KBM-7 (cell line): ENCODE measurements at regions not wholly inside any gene's neighbourhood (a gene's known extent, or its start where the extent isn't known, plus 50 kb on each side); places are given as distances from the start of the nearest gene placed in this dataset.
"Not testable (repeated sequence)": the region's sequence is repeated elsewhere in the genome, so short reads cannot be mapped to it uniquely, and the experiment has no call there.

Experiments
- DNase-seq: peaks from one replicate; pipeline ENCODE4 v3.0.0-alpha.2; 2015
- in situ Hi-C: fragments of 300-500 bp; cut with MboI; formaldehyde crosslinking; loops from 2 replicates; pipeline ENCODE4 v1.14.3; 2020; ENCODE audit warnings: low sequenced_read_pairs, low pct_unique_long_range_greater_than_20kb, mixed read lengths

- in situ Hi-C loops, result no loop called here
- DNase-seq, result no peak
Measured at GRCh38 chr2:236826606-236827156, 257.1 kb downstream of the ACKR3 start.

GRCh38 chr2:236827997-236828396 lies 257.7 kb upstream of the COPS8 start:
- DNase-seq, result no peak
- in situ Hi-C loops, result no loop called here

- in situ Hi-C loops, result no loop called here
- DNase-seq, result no peak
Measured at GRCh38 chr2:236828820-236829219, 256.9 kb upstream of the COPS8 start.

- DNase-seq, result no peak
- in situ Hi-C loops, result no loop called here
Measured at GRCh38 chr2:236830926-236831325, 254.8 kb upstream of the COPS8 start.

GRCh38 chr2:236831698-236832097 lies 254.0 kb upstream of the COPS8 start:
- no peak for DNase-seq
- in situ Hi-C loops, result no loop called here

- DNase-seq, result no peak
- in situ Hi-C loops, result no loop called here
Measured at GRCh38 chr2:236833501-236834073, 252.1 kb upstream of the COPS8 start.

- no peak for DNase-seq
- in situ Hi-C loops, result no loop called here
Measured at GRCh38 chr2:236834284-236834683, 251.4 kb upstream of the COPS8 start.

- no peak for DNase-seq
- in situ Hi-C loops, result no loop called here
Measured at GRCh38 chr2:236835307-236836024, 250.2 kb upstream of the COPS8 start.

- DNase-seq, in situ Hi-C loops: not testable (repeated sequence)
Measured at GRCh38 chr2:236836028-236836427, 249.7 kb upstream of the COPS8 start.

GRCh38 chr2:236840215-236840614 lies 245.5 kb upstream of the COPS8 start:
- in situ Hi-C loops, result no loop called here
- DNase-seq, result no peak

GRCh38 chr2:236840857-236841256 lies 244.8 kb upstream of the COPS8 start:
- DNase-seq, result no peak
- in situ Hi-C loops, result no loop called here

- in situ Hi-C loops, result no loop called here
- DNase-seq, result no peak
Measured at GRCh38 chr2:236841389-236841788, 244.3 kb upstream of the COPS8 start.

GRCh38 chr2:236843161-236843968 lies 242.3 kb upstream of the COPS8 start:
- in situ Hi-C loops, result no loop called here
- DNase-seq, result no peak

- in situ Hi-C loops, result no loop called here
- no peak for DNase-seq
Measured at GRCh38 chr2:236844711-236845110, 241.0 kb upstream of the COPS8 start.

GRCh38 chr2:236847023-236847422 lies 238.7 kb upstream of the COPS8 start:
- in situ Hi-C loops, result no loop called here

GRCh38 chr2:236847538-236848263 lies 238.0 kb upstream of the COPS8 start:
- DNase-seq, result no peak
- in situ Hi-C loops, result no loop called here

More at GRCh38 chr2:236847023-236847422, 238.7 kb upstream of the COPS8 start:
- no peak for DNase-seq

GRCh38 chr2:236848501-236848900 lies 237.2 kb upstream of the COPS8 start:
- no peak for DNase-seq
- in situ Hi-C loops, result no loop called here

- DNase-seq, result no peak
- in situ Hi-C loops, result no loop called here
Measured at GRCh38 chr2:236849508-236849907, 236.2 kb upstream of the COPS8 start.

GRCh38 chr2:236849940-236850339 lies 235.7 kb upstream of the COPS8 start:
- in situ Hi-C loops, result no loop called here
- DNase-seq, result no peak
